Osteocyte (in vitro differentiated cells): ENCODE measurements at regions not wholly inside any gene's neighbourhood (a gene's known extent, or its start where the extent isn't known, plus 50 kb on each side); places are given as distances from the start of the nearest gene placed in this dataset.

Experiments
- DNase-seq: peaks from one replicate; pipeline ENCODE4 v3.0.0; 2021; ENCODE audit warnings: mixed read lengths; ENCODE audit not compliant: unreplicated experiment; ENCODE audit errors: extremely low spot score
- H3K27ac Mint-ChIP-seq: one replicate; pipeline ENCODE4 v1.8.0; 2021; ENCODE audit warnings: mild to moderate bottlenecking, mixed read lengths; ENCODE audit not compliant: unreplicated experiment
- H3K27me3 Mint-ChIP-seq: one replicate; pipeline ENCODE4 v1.8.0; 2021; ENCODE audit warnings: mixed read lengths; ENCODE audit not compliant: unreplicated experiment
- H3K36me3 Mint-ChIP-seq: one replicate; pipeline ENCODE4 v1.8.0; 2021; ENCODE audit warnings: mixed read lengths; ENCODE audit not compliant: unreplicated experiment
- H3K4me1 Mint-ChIP-seq: one replicate; pipeline ENCODE4 v1.8.0; 2021; ENCODE audit warnings: mixed read lengths; ENCODE audit not compliant: unreplicated experiment
- H3K4me3 Mint-ChIP-seq: one replicate; pipeline ENCODE4 v1.8.0; 2021; ENCODE audit warnings: mild to moderate bottlenecking, moderate library complexity, mixed read lengths; ENCODE audit not compliant: unreplicated experiment
- H3K9me3 Mint-ChIP-seq: one replicate; pipeline ENCODE4 v1.8.0; 2021; ENCODE audit warnings: mixed read lengths; ENCODE audit not compliant: unreplicated experiment
- TF ChIP-seq, protein P1 (sequence below): fragments of 200-600 bp; sonication (generic); IDR thresholded peaks from 2 replicates; pipeline ENCODE4 v1.5.0; 2021; ENCODE audit warnings: antibody characterized with exemption, mild to moderate bottlenecking, moderate library complexity

DNA sequence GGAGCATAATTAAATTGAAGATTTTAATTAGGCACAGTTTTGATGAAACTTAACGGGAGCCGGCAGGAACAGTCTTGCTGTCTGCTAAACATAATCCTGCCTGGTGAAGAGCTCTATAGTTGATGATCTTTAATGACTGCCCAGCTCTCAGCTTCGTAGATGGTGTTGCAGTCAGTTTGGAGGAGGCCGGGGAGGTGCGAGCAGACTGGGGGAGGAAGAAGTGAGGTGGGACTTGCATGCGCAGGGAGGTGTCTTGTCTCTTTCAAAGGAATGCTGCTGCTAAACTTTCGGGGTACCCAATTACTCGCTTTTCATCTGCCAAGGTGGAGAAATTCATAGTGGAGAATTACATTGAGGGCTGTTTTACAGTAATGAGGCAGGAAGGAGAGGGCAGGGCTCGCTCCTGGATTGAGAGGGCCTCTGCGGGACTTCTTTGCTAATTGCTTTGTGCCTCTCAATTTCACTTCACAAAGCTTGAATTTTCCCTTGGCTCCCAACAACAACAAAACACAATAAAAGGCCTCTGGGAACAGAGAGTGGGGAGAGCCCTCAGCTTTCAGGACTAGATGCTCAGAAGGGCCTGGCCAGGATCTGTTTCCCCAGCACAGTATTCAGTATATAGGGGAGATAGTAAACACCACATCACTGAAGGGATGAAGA lies 257.9 kb upstream of the ADRA1B start:
- no peaks in the 10 kb centered on the region for H3K4me1 Mint-ChIP-seq
- H3K36me3 Mint-ChIP-seq: no peaks in the 10 kb centered on the region
- TF ChIP-seq, protein P1, sequence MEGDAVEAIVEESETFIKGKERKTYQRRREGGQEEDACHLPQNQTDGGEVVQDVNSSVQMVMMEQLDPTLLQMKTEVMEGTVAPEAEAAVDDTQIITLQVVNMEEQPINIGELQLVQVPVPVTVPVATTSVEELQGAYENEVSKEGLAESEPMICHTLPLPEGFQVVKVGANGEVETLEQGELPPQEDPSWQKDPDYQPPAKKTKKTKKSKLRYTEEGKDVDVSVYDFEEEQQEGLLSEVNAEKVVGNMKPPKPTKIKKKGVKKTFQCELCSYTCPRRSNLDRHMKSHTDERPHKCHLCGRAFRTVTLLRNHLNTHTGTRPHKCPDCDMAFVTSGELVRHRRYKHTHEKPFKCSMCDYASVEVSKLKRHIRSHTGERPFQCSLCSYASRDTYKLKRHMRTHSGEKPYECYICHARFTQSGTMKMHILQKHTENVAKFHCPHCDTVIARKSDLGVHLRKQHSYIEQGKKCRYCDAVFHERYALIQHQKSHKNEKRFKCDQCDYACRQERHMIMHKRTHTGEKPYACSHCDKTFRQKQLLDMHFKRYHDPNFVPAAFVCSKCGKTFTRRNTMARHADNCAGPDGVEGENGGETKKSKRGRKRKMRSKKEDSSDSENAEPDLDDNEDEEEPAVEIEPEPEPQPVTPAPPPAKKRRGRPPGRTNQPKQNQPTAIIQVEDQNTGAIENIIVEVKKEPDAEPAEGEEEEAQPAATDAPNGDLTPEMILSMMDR: no peak
- DNase-seq: no peak
- H3K4me3 Mint-ChIP-seq: no peak overlapping the region
- H3K27ac Mint-ChIP-seq: no peak overlapping the region
- H3K27me3 Mint-ChIP-seq: peaks cover 37% of the 10 kb centered on the region
- no peaks in the 10 kb centered on the region for H3K9me3 Mint-ChIP-seq

DNA sequence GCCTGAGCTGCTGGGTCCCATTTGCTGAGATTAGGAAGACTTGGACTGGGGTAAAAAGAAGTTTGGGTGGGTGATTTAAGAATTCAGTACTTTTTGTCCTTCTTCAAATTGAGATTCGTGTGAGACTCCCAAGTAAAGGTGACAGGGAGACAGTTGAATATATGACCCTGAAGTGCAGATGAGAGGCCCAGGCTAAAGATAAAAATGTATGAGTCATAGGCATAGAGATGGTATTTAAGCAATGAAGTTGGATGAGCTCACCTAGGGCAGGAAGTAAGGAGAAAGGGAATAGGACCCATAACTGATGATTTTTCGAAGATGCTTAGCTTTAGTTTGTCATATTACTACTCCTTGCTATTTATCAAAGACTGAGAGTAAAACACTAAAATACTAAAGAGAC lies 255.9 kb upstream of the ADRA1B start:
- no peaks in the 10 kb centered on the region for H3K9me3 Mint-ChIP-seq
- DNase-seq: no peak
- H3K4me3 Mint-ChIP-seq: no peak overlapping the region
- TF ChIP-seq, protein P1: no peak
- H3K36me3 Mint-ChIP-seq: no peaks in the 10 kb centered on the region
- H3K4me1 Mint-ChIP-seq: no peaks in the 10 kb centered on the region
- H3K27ac Mint-ChIP-seq: no peak overlapping the region
- H3K27me3 Mint-ChIP-seq: peaks cover 42% of the 10 kb centered on the region

DNA sequence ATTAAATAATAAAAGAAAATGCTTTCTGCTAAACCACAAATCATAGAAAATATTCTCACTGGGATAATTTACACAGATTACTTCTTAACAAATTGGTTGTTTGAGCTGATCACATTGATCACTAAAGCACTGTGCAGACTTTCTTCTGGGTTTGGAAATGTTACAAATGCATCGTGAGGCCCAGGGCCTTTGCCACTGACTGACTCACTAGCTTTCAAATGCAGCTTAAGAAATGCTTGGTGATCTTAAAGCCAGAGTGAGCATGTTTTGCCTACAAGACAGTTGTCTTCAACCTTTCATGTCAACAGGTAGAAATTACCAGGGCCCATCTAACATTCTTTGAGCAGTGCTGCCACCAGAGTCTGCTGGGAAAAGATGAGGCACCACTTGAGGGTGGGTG lies 252.3 kb upstream of the ADRA1B start:
- TF ChIP-seq, protein P1: no peak
- Mint-ChIP-seq H3K9me3 (no peaks in the 10 kb centered on the region), H3K36me3 (no peaks in the 10 kb centered on the region), H3K27me3 (peaks cover 41% of the 10 kb centered on the region), H3K27ac (no peak overlapping the region), H3K4me1 (no peaks in the 10 kb centered on the region), H3K4me3 (no peak overlapping the region)
- DNase-seq: no peak

DNA sequence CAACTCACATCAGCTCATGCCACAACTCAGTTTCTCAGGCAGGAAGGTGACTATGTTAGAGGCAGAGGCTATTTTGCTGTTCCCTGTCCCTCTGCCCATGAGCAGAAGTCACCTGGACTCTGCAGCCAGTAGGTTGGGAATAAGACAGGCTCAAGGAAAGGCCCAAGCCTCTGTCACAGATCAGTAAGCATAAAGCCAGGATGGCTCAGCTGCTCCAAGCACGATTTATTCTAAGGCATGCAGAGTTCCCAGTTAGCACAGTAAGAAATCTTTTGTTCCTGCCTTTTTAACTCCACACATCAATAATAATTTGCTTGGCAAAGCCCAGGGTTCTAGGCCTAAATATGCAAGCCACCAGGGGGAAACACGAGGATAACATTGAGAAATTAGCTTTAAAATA lies 249.0 kb upstream of the ADRA1B start:
- Mint-ChIP-seq H3K27ac (no peak overlapping the region), H3K4me3 (no peak overlapping the region), H3K4me1 (no peaks in the 10 kb centered on the region), H3K36me3 (no peaks in the 10 kb centered on the region), H3K9me3 (peaks cover 5% of the 10 kb centered on the region), H3K27me3 (peaks cover 43% of the 10 kb centered on the region)
- TF ChIP-seq, protein P1: no peak
- no peak for DNase-seq

DNA sequence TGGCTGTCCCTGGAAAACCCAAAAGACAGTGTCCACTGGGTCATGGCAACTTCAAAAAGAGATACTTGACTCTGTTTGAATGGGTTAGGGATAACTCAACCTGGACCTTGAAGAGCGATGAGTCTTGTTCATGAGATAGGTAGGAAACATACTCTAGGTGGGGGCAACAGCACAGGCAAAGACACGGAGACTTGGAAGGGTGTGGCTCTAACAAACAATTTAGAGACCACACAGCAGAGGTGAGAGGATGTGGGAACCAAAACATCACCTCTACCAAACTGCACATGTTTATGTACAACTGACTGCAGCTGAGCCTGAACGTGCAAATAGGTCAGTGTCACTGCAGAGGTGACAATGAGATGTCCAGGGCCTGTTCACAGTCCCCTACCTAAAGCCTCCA lies 247.7 kb upstream of the ADRA1B start:
- Mint-ChIP-seq H3K4me3 (no peak overlapping the region), H3K27me3 (peaks cover 49% of the 10 kb centered on the region), H3K36me3 (no peaks in the 10 kb centered on the region), H3K4me1 (no peaks in the 10 kb centered on the region), H3K27ac (no peak overlapping the region), H3K9me3 (peaks cover 11% of the 10 kb centered on the region)
- no peak for DNase-seq
- TF ChIP-seq, protein P1: no peak
